BE2C (cell line): ENCODE measurements at regions not wholly inside any gene's neighbourhood (a gene's known extent, or its start where the extent isn't known, plus 50 kb on each side); places are given as distances from the start of the nearest gene placed in this dataset.

Experiments used
- DNase-seq: peaks from one replicate; pipeline ENCODE4 v3.0.0-alpha.2; 2020
- H3K27me3 ChIP-seq: fragments of 250-450 bp; sonication (Bioruptor Pico); 2 replicates; pipeline ENCODE4 v1.5.1; 2020; ENCODE audit warnings: mild to moderate bottlenecking
- H3K36me3 ChIP-seq: fragments of 250-450 bp; sonication (Bioruptor Pico); 2 replicates; pipeline ENCODE4 v1.5.1; 2020; ENCODE audit warnings: mild to moderate bottlenecking
- H3K4me1 ChIP-seq: fragments of 250-450 bp; sonication (Bioruptor Pico); 2 replicates; pipeline ENCODE4 v1.5.1; 2020
- H3K4me3 ChIP-seq: 2 replicates; pipeline ENCODE4 v1.5.1; 2011; ENCODE audit warnings: low read depth, low read length
- H3K9me3 ChIP-seq: fragments of 250-450 bp; sonication (Bioruptor Pico); 2 replicates; pipeline ENCODE4 v1.5.1; 2020
- CTCF ChIP-seq: IDR thresholded peaks from 2 replicates; pipeline ENCODE4 v1.5.1; 2012; ENCODE audit warnings: mild to moderate bottlenecking, low read depth, low read length

GRCh38 chrX:110871839-110872238 lies 76.2 kb upstream of the CHRDL1 start:
- Histone ChIP-seq H3K27me3 (no peaks in the 10 kb centered on the region), H3K9me3 (no peaks in the 10 kb centered on the region), H3K4me3 (no peak overlapping the region), H3K4me1 (no peaks in the 10 kb centered on the region), H3K36me3 (no peaks in the 10 kb centered on the region)
- no peak for TF ChIP-seq CTCF
- DNase-seq = no peak

- no peak for DNase-seq
- Histone ChIP-seq H3K27me3 (no peaks in the 10 kb centered on the region), H3K9me3 (no peaks in the 10 kb centered on the region), H3K4me1 (no peaks in the 10 kb centered on the region), H3K4me3 (no peak overlapping the region), H3K36me3 (no peaks in the 10 kb centered on the region)
- no peak for TF ChIP-seq CTCF
Observed at GRCh38 chrX:110866421-110866820, 70.8 kb upstream of the CHRDL1 start.

GRCh38 chrX:110863883-110864282 lies 68.3 kb upstream of the CHRDL1 start:
- no peaks in the 10 kb centered on the region for H3K9me3 ChIP-seq
- TF ChIP-seq CTCF = no peak
- H3K4me3 ChIP-seq = no peak overlapping the region
- DNase-seq = no peak
- no peaks in the 10 kb centered on the region for H3K27me3 ChIP-seq
- no peaks in the 10 kb centered on the region for H3K36me3 ChIP-seq
- H3K4me1 ChIP-seq = no peaks in the 10 kb centered on the region

- Histone ChIP-seq H3K4me3 (no peak overlapping the region), H3K4me1 (no peaks in the 10 kb centered on the region), H3K9me3 (no peaks in the 10 kb centered on the region), H3K36me3 (no peaks in the 10 kb centered on the region), H3K27me3 (no peaks in the 10 kb centered on the region)
- no peak for DNase-seq
- no peak for TF ChIP-seq CTCF
Observed at GRCh38 chrX:110858565-110858964, 62.9 kb upstream of the CHRDL1 start.

GRCh38 chrX:110853610-110854009 lies 58.0 kb upstream of the CHRDL1 start:
- no peak overlapping the region for H3K4me3 ChIP-seq
- H3K9me3 ChIP-seq = no peaks in the 10 kb centered on the region
- TF ChIP-seq CTCF = peak; percentile 45
- DNase-seq = no peak
- no peaks in the 10 kb centered on the region for H3K4me1 ChIP-seq
- H3K27me3 ChIP-seq = no peaks in the 10 kb centered on the region
- H3K36me3 ChIP-seq = no peaks in the 10 kb centered on the region

GRCh38 chrX:110852180-110852579 lies 56.6 kb upstream of the CHRDL1 start:
- peak; percentile 20 for DNase-seq
- H3K27me3 ChIP-seq = no peaks in the 10 kb centered on the region
- peak; percentile 66 for TF ChIP-seq CTCF

More at GRCh38 chrX:110852180-110852579, 56.6 kb upstream of the CHRDL1 start:
- Histone ChIP-seq H3K36me3 (no peaks in the 10 kb centered on the region), H3K4me1 (no peaks in the 10 kb centered on the region), H3K9me3 (no peaks in the 10 kb centered on the region), H3K4me3 (no peak overlapping the region)
